Muscle layer of colon (tissue), 2 donors: ENCODE measurements at regions not wholly inside any gene's neighbourhood (a gene's known extent, or its start where the extent isn't known, plus 50 kb on each side); places are given as distances from the start of the nearest gene placed in this dataset.

Experiments used
- H3K27ac ChIP-seq: one replicate; pipeline ENCODE4 v1.7.0; 2013; ENCODE audit warnings: low read depth, mild to moderate bottlenecking, low read length, moderate library complexity
- H3K27me3 ChIP-seq, 2 donors: one replicate each; pipeline ENCODE4 v1.7.0; 2013; ENCODE audit warnings: low read length in 2 of 2, mild to moderate bottlenecking in 2 of 2; ENCODE audit not compliant: insufficient read depth in 2 of 2, control insufficient read depth in 1 of 2
- H3K36me3 ChIP-seq: one replicate; pipeline ENCODE4 v1.7.0; 2013; ENCODE audit warnings: mild to moderate bottlenecking, low read length; ENCODE audit not compliant: insufficient read depth
- H3K4me1 ChIP-seq: one replicate; pipeline ENCODE4 v1.7.0; 2013; ENCODE audit warnings: mild to moderate bottlenecking, low read length; ENCODE audit not compliant: insufficient read depth
- H3K4me3 ChIP-seq, 2 donors: one replicate each; pipeline ENCODE4 v1.7.0; 2013; ENCODE audit warnings: low read length in 2 of 2, low read depth in 1 of 2, mild to moderate bottlenecking in 1 of 2, moderate library complexity in 1 of 2
- H3K9ac ChIP-seq: one replicate; pipeline ENCODE4 v1.7.0; 2013; ENCODE audit warnings: low read length
- H3K9me3 ChIP-seq: one replicate; pipeline ENCODE4 v1.7.0; 2013; ENCODE audit warnings: mild to moderate bottlenecking, low read length
- donor health status: abdominal sarcoma.
- donor health status: Adenocarcinoma of cecum.

- H3K4me1 ChIP-seq: no peaks in the 10 kb centered on the region
- no peak overlapping the region for H3K9ac ChIP-seq
- no peaks in the 10 kb centered on the region for H3K36me3 ChIP-seq
Observed at GRCh38 chr2:225788571-225789094, 389.1 kb downstream of the NYAP2 start.

GRCh38 chr2:225787497-225787896, 388.0 kb downstream of the NYAP2 start:
- Histone ChIP-seq H3K27me3 (no peaks in the 10 kb centered on the region), H3K4me3 (no peak overlapping the region), H3K9me3 (no peaks in the 10 kb centered on the region), H3K27ac (no peak overlapping the region), H3K36me3 (no peaks in the 10 kb centered on the region), H3K9ac (no peak overlapping the region), H3K4me1 (no peaks in the 10 kb centered on the region)

More at GRCh38 chr2:225788571-225789094, 389.1 kb downstream of the NYAP2 start:
- H3K27me3 ChIP-seq: no peaks in the 10 kb centered on the region
- no peak overlapping the region for H3K4me3 ChIP-seq
- no peak overlapping the region for H3K27ac ChIP-seq
- no peaks in the 10 kb centered on the region for H3K9me3 ChIP-seq

- H3K4me3 ChIP-seq: no peak overlapping the region
- H3K9ac ChIP-seq: no peak overlapping the region
Observed at GRCh38 chr2:225781991-225782390, 382.5 kb downstream of the NYAP2 start.

GRCh38 chr2:225781145-225781544, 381.6 kb downstream of the NYAP2 start:
- no peak overlapping the region for H3K27ac ChIP-seq
- H3K9me3 ChIP-seq: no peaks in the 10 kb centered on the region
- no peaks in the 10 kb centered on the region for H3K27me3 ChIP-seq
- no peaks in the 10 kb centered on the region for H3K36me3 ChIP-seq
- no peak overlapping the region for H3K4me3 ChIP-seq
- H3K4me1 ChIP-seq: no peaks in the 10 kb centered on the region
- H3K9ac ChIP-seq: no peak overlapping the region

More at GRCh38 chr2:225781991-225782390, 382.5 kb downstream of the NYAP2 start:
- Histone ChIP-seq H3K4me1 (no peaks in the 10 kb centered on the region), H3K9me3 (no peaks in the 10 kb centered on the region), H3K27ac (no peak overlapping the region), H3K27me3 (no peaks in the 10 kb centered on the region), H3K36me3 (no peaks in the 10 kb centered on the region)

GRCh38 chr2:225779829-225780228, 380.3 kb downstream of the NYAP2 start:
- Histone ChIP-seq H3K27ac (no peak overlapping the region), H3K9me3 (no peaks in the 10 kb centered on the region), H3K4me3 (no peak overlapping the region), H3K36me3 (no peaks in the 10 kb centered on the region), H3K4me1 (no peaks in the 10 kb centered on the region), H3K9ac (no peak overlapping the region), H3K27me3 (no peaks in the 10 kb centered on the region)

- Histone ChIP-seq H3K4me1 (no peaks in the 10 kb centered on the region), H3K36me3 (no peaks in the 10 kb centered on the region), H3K27me3 (no peaks in the 10 kb centered on the region), H3K27ac (no peak overlapping the region), H3K9me3 (no peaks in the 10 kb centered on the region), H3K4me3 (no peak overlapping the region), H3K9ac (no peak overlapping the region)
Observed at GRCh38 chr2:225773148-225773547, 373.6 kb downstream of the NYAP2 start.

GRCh38 chr2:225771701-225772100, 372.2 kb downstream of the NYAP2 start:
- no peak overlapping the region for H3K4me3 ChIP-seq
- H3K9me3 ChIP-seq: no peaks in the 10 kb centered on the region
- no peaks in the 10 kb centered on the region for H3K4me1 ChIP-seq
- H3K36me3 ChIP-seq: no peaks in the 10 kb centered on the region
- H3K9ac ChIP-seq: no peak overlapping the region
- no peaks in the 10 kb centered on the region for H3K27me3 ChIP-seq
- H3K27ac ChIP-seq: no peak overlapping the region

- H3K9ac ChIP-seq: no peak overlapping the region
- no peaks in the 10 kb centered on the region for H3K36me3 ChIP-seq
- no peak overlapping the region for H3K27ac ChIP-seq
- H3K27me3 ChIP-seq: no peaks in the 10 kb centered on the region
- H3K9me3 ChIP-seq: no peaks in the 10 kb centered on the region
- H3K4me3 ChIP-seq: no peak overlapping the region
- peaks cover 13% of the 10 kb centered on the region for H3K4me1 ChIP-seq
Observed at GRCh38 chr2:225768741-225769140, 369.2 kb downstream of the NYAP2 start.

- no peak overlapping the region for H3K27ac ChIP-seq
- peaks cover 13% of the 10 kb centered on the region for H3K4me1 ChIP-seq
- H3K4me3 ChIP-seq: no peak overlapping the region
- H3K9ac ChIP-seq: no peak overlapping the region
- no peaks in the 10 kb centered on the region for H3K9me3 ChIP-seq
- no peaks in the 10 kb centered on the region for H3K36me3 ChIP-seq
- no peaks in the 10 kb centered on the region for H3K27me3 ChIP-seq
Observed at GRCh38 chr2:225766431-225766830, 366.9 kb downstream of the NYAP2 start.

- Histone ChIP-seq H3K4me3 (no peak overlapping the region), H3K27ac (no peak overlapping the region), H3K9me3 (no peaks in the 10 kb centered on the region), H3K9ac (no peak overlapping the region), H3K36me3 (no peaks in the 10 kb centered on the region), H3K27me3 (no peaks in the 10 kb centered on the region), H3K4me1 (peaks cover 13% of the 10 kb centered on the region)
Observed at GRCh38 chr2:225765820-225766219, 366.3 kb downstream of the NYAP2 start.

GRCh38 chr2:225764346-225764745, 364.8 kb downstream of the NYAP2 start:
- Histone ChIP-seq H3K4me1 (peaks cover 13% of the 10 kb centered on the region), H3K4me3 (no peak overlapping the region), H3K9ac (no peak overlapping the region), H3K9me3 (no peaks in the 10 kb centered on the region), H3K36me3 (no peaks in the 10 kb centered on the region), H3K27ac (no peak overlapping the region), H3K27me3 (no peaks in the 10 kb centered on the region)

GRCh38 chr2:225763711-225764110, 364.2 kb downstream of the NYAP2 start:
- peaks cover 13% of the 10 kb centered on the region for H3K4me1 ChIP-seq
- no peaks in the 10 kb centered on the region for H3K36me3 ChIP-seq
- no peaks in the 10 kb centered on the region for H3K27me3 ChIP-seq
- no peaks in the 10 kb centered on the region for H3K9me3 ChIP-seq
- H3K27ac ChIP-seq: no peak overlapping the region
- H3K4me3 ChIP-seq: no peak overlapping the region
- no peak overlapping the region for H3K9ac ChIP-seq
